MM.1S (cell line): ENCODE measurements at regions not wholly inside any gene's neighbourhood (a gene's known extent, or its start where the extent isn't known, plus 50 kb on each side); places are given as distances from the start of the nearest gene placed in this dataset.

Source experiments
- DNase-seq: peaks from one replicate; pipeline ENCODE4 v3.0.0-alpha.2; 2015
- H2AFZ ChIP-seq: fragments of 300-600 bp; sonication (generic); 2 replicates; pipeline ENCODE4 v1.6.0; 2016; ENCODE audit warnings: antibody characterized with exemption, low read length
- H3F3A ChIP-seq: fragments of 300-600 bp; sonication (generic); 2 replicates; pipeline ENCODE4 v1.6.1; 2016; ENCODE audit warnings: mild to moderate bottlenecking, antibody characterized with exemption, low read length, moderate library complexity, mixed read lengths; ENCODE audit not compliant: insufficient read depth
- H3K27ac ChIP-seq: fragments of 300-600 bp; sonication (generic); 2 replicates; pipeline ENCODE4 v1.5.1; 2016; ENCODE audit warnings: mild to moderate bottlenecking, low read length
- H3K27me3 ChIP-seq: fragments of 300-600 bp; sonication (generic); replicated peaks from 2 replicates; pipeline ENCODE4 v1.6.0; 2016; ENCODE audit warnings: low read length; ENCODE audit not compliant: insufficient read depth
- H3K36me3 ChIP-seq: fragments of 300-600 bp; sonication (generic); replicated peaks from 2 replicates; pipeline ENCODE4 v1.6.1; 2016; ENCODE audit warnings: mild to moderate bottlenecking, low read length, mixed read lengths; ENCODE audit not compliant: insufficient read depth
- H3K4me1 ChIP-seq: fragments of 300-600 bp; sonication (generic); 2 replicates; pipeline ENCODE4 v1.6.1; 2016; ENCODE audit warnings: low read length, mixed read lengths
- H3K4me2 ChIP-seq: fragments of 300-600 bp; sonication (generic); 2 replicates; pipeline ENCODE4 v1.6.0; 2016; ENCODE audit warnings: low read depth, low read length
- H3K4me3 ChIP-seq: fragments of 300-600 bp; sonication (generic); 2 replicates; pipeline ENCODE4 v1.5.1; 2016; ENCODE audit warnings: low read length, mixed read lengths
- H3K79me2 ChIP-seq: fragments of 300-600 bp; sonication (generic); 2 replicates; pipeline ENCODE4 v1.6.1; 2016; ENCODE audit warnings: mixed run types, low read length, mixed read lengths
- H3K9ac ChIP-seq: fragments of 300-600 bp; sonication (generic); 2 replicates; pipeline ENCODE4 v1.6.1; 2016; ENCODE audit warnings: low read length, mixed read lengths
- H3K9me2 ChIP-seq: fragments of 300-600 bp; sonication (generic); replicated peaks from 2 replicates; pipeline ENCODE4 v1.6.1; 2016; ENCODE audit warnings: mild to moderate bottlenecking, low read length, mixed read lengths; ENCODE audit not compliant: insufficient read depth
- H3K9me3 ChIP-seq: fragments of 300-600 bp; sonication (generic); replicated peaks from 2 replicates; pipeline ENCODE4 v1.6.1; 2016; ENCODE audit warnings: mild to moderate bottlenecking, low read length, mixed read lengths; ENCODE audit not compliant: insufficient read depth
- H4K20me1 ChIP-seq: fragments of 300-600 bp; sonication (generic); 2 replicates; pipeline ENCODE4 v1.6.1; 2016; ENCODE audit warnings: mild to moderate bottlenecking, low read length, moderate library complexity, mixed read lengths; ENCODE audit not compliant: insufficient read depth
- CTCF ChIP-seq: fragments of 300-600 bp; sonication (generic); IDR thresholded peaks from 2 replicates; pipeline ENCODE4 v1.5.1; 2016; ENCODE audit warnings: antibody characterized with exemption, low read length, mixed read lengths
- EZH2 ChIP-seq: fragments of 300-600 bp; sonication (generic); optimal IDR thresholded peaks from 2 replicates; pipeline ENCODE3; 2017; ENCODE audit warnings: low read depth, mild to moderate bottlenecking, antibody characterized with exemption, low read length, mixed read lengths
- EZH2phosphoT487 ChIP-seq: fragments of 300-600 bp; sonication (generic); IDR thresholded peaks from 2 replicates; pipeline ENCODE4 v1.6.1; 2018; ENCODE audit warnings: antibody characterized with exemption, low read length

DNA sequence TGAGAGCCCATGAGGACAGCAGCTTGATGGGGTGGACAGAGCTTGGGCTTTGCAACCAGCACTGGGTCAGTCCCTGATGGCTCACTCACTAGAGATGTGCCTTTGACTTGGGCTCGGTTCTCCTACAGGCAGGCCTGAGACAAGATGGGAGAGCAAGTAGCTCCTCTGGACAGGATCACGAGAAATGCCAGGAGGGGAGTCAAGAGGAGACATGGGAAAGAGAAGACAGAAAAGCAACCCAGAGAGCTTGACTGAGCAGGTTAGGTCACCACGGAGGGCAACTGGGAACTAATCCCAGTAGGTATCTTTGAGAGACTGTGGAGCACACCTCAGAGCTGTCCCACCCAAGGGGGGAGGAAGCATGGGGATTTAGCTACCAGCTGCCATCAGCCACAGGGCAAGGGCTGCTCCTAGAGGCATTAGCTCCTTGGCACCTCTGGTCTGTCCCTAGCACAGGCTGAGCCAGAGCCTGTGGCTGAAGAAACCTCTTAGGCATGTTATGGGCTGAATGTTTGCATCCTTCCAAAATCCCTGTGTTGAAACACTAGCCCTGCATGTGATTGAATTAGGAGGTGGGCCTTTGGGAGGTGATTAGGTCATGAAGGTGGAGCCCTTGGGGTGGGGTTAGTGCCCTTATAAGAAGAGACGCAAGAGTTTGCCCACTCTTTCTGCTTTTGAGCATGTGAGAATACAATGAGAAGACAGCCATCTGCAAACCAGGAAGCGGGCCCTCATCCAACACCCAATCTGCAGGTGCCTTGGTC is 145.6 kb downstream of the SMIM20 start:
- no peaks in the 10 kb centered on the region for H3K79me2 ChIP-seq
- H3K4me2 ChIP-seq: no peak overlapping the region
- no peak for DNase-seq
- H3K4me3 ChIP-seq: no peak overlapping the region
- H3K27ac ChIP-seq: no peak overlapping the region
- H3K27me3 ChIP-seq: no peaks in the 10 kb centered on the region
- no peaks in the 10 kb centered on the region for H3K36me3 ChIP-seq
- TF ChIP-seq EZH2: no peak
- TF ChIP-seq CTCF: no peak
- TF ChIP-seq EZH2phosphoT487: no peak
- no peaks in the 10 kb centered on the region for H3F3A ChIP-seq
- H4K20me1 ChIP-seq: no peaks in the 10 kb centered on the region
- no peaks in the 10 kb centered on the region for H3K9me2 ChIP-seq
- no peak overlapping the region for H2AFZ ChIP-seq
- H3K9ac ChIP-seq: no peak overlapping the region
- H3K4me1 ChIP-seq: no peaks in the 10 kb centered on the region
- no peaks in the 10 kb centered on the region for H3K9me3 ChIP-seq

DNA sequence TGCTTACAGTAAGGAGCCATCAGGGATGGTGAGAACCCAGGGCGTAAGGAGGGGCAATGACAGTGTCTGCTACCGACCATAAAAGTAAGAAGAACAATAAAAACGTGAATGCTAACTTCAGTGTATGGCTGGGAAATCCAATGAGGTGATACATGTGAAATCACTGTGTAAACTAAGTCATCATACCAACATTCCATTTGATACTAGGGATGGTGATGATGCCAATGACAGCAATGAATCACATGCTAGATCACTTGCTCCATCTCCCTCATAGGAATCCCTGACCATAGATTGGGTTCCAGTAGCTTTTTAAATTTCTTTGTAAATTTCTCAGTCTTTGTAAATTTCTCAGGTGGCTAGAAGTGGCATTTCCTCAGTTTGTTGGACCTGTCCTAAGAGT is 146.3 kb downstream of the SMIM20 start:
- H3K27ac ChIP-seq: no peak overlapping the region
- no peaks in the 10 kb centered on the region for H3F3A ChIP-seq
- H4K20me1 ChIP-seq: no peaks in the 10 kb centered on the region
- no peak overlapping the region for H2AFZ ChIP-seq
- no peak overlapping the region for H3K4me3 ChIP-seq
- H3K27me3 ChIP-seq: no peaks in the 10 kb centered on the region
- no peak for DNase-seq
- H3K79me2 ChIP-seq: no peaks in the 10 kb centered on the region
- no peaks in the 10 kb centered on the region for H3K4me1 ChIP-seq
- H3K36me3 ChIP-seq: no peaks in the 10 kb centered on the region
- H3K9me2 ChIP-seq: no peaks in the 10 kb centered on the region
- no peak overlapping the region for H3K4me2 ChIP-seq
- no peaks in the 10 kb centered on the region for H3K9me3 ChIP-seq
- no peak overlapping the region for H3K9ac ChIP-seq
- TF ChIP-seq EZH2phosphoT487 (no peak), CTCF (no peak), EZH2 (no peak)

- no peak overlapping the region for H2AFZ ChIP-seq
- no peak overlapping the region for H3K27ac ChIP-seq
- TF ChIP-seq EZH2phosphoT487 (no peak), CTCF (peak; percentile 16; the same call in 1 of the 2 replicates)
- H3K4me3 ChIP-seq: no peak overlapping the region
- no peaks in the 10 kb centered on the region for H3K36me3 ChIP-seq
- H3F3A ChIP-seq: no peaks in the 10 kb centered on the region
- H3K4me1 ChIP-seq: no peaks in the 10 kb centered on the region
- no peak for DNase-seq
- no peak overlapping the region for H3K4me2 ChIP-seq
- H3K27me3 ChIP-seq: no peaks in the 10 kb centered on the region
- H3K9me2 ChIP-seq: no peaks in the 10 kb centered on the region
- H4K20me1 ChIP-seq: no peaks in the 10 kb centered on the region
- H3K9me3 ChIP-seq: no peaks in the 10 kb centered on the region
- no peaks in the 10 kb centered on the region for H3K79me2 ChIP-seq
- H3K9ac ChIP-seq: no peak overlapping the region
Measured at GRCh38 chr4:26061248-26061986, 147.4 kb downstream of the SMIM20 start.
